Ishikawa (cell line): ENCODE measurements at regions not wholly inside any gene's neighbourhood (a gene's known extent, or its start where the extent isn't known, plus 50 kb on each side); places are given as distances from the start of the nearest gene placed in this dataset.

Experiments used
- CEBPB ChIP-seq: IDR thresholded peaks from 2 replicates; pipeline ENCODE4 v1.6.1; 2012
- EGR1 ChIP-seq: IDR thresholded peaks from 2 replicates; pipeline ENCODE4 v1.6.1; 2012
- YY1 ChIP-seq: IDR thresholded peaks from 2 replicates; pipeline ENCODE4 v1.6.1; 2012; ENCODE audit warnings: low read depth

GRCh38 chr7:118609207-118609606 is 384.7 kb downstream of the ANKRD7 start:
- TF ChIP-seq YY1 = no peak
- no peak for TF ChIP-seq CEBPB
- TF ChIP-seq EGR1 = no peak
